ENCODE measurements at regions not wholly inside any gene's neighbourhood (a gene's known extent, or its start where the extent isn't known, plus 50 kb on each side); places are given as distances from the start of the nearest gene placed in this dataset.

DNA sequence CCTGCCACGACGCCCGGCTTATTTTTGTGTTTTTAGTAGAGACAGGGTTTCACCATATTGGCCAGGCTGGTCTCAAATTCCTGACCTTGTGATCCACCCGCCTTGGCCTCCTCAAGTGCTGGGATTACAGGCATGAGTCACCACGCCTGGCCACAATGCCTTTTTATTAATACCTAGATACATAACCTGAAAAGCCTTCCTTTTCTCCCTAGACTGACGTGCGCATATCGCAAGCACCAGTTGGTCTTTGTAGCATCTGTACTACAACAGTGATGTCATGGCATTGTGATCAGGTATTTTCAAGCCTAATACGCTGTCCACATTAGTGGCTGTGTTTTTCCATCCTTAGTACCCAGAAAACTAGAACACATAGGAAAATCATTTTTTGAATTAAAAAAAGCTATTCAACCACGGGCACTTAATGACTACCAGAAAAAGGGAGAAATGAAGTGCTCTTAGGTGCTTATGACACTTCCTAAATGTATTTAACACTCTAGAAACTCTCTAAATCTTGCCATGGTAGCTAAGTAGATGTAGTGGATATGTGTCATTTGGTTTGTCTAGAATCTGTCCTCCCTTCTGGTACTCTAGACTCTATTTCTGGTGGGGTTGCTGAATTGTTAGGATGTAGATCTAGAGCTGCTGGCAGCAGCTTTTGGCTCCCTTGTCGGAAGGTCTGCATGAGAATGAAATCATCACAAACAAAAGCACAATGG is 707.8 kb downstream of the STIM2 start:
- no peak for FAIRE-seq
- DNase-seq (ENCODE audit: insufficient read length), result no peak

DNA sequence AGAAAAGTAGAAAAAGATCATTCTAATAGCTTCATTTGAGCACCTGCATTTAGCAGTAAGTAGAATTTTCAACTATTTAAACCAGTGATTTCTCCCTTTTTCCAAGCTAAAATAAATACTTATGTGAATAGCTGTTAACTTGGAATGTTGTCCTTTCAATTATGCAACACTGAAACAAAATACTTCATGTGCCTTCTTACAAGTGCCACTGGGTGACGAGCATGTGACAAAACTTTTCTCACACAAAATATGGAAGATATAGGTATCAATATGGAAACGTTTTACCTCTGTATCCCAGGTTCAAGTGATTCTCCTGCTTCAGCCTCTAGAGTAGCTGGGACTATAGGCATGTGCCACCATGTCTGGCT is 708.3 kb downstream of the STIM2 start:
- no peak for DNase-seq (ENCODE audit: insufficient read length)
- FAIRE-seq, result no peak

More for the DNA sequence above, 707.8 kb downstream of the STIM2 start:
- TF ChIP-seq POLR2A (IDR thresholded peaks at IDR 0.05; ENCODE audit: low read depth, low read length) (no peak), POLR2AphosphoS5 (IDR thresholded peaks at IDR 0.05; ENCODE audit: low read depth, low read length) (no peak), TAF1 (IDR thresholded peaks at IDR 0.05; ENCODE audit: borderline replicate concordance, low read depth, low read length) (no peak)

DNA sequence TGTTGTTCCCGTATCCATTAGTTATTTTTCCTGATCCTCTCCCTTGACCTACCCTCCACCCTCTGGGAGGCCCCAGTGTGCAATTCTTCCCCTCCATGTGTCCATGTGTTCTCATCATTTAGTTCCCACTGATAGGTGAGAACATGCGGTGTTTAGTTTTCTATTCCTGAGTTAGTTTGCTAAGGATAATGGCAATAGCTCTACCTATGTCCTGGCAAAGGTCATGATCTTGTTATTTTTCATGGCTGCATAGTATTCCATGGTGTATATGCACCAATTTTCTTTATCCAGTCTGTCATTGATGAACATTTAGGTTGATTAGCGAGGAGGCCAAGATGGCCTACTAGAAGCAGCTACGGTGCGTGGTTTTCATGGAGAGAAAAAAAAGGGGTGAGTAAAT is 714.1 kb downstream of the STIM2 start:
- no peak for DNase-seq (ENCODE audit: insufficient read length)
- no peak for FAIRE-seq
- TF ChIP-seq TAF1 (IDR thresholded peaks at IDR 0.05; ENCODE audit: borderline replicate concordance, low read depth, low read length), result no peak
- no peak for TF ChIP-seq POLR2A (IDR thresholded peaks at IDR 0.05; ENCODE audit: low read depth, low read length)

More for the DNA sequence above, 708.3 kb downstream of the STIM2 start:
- no peak for TF ChIP-seq POLR2AphosphoS5 (IDR thresholded peaks at IDR 0.05; ENCODE audit: low read depth, low read length)
- TF ChIP-seq POLR2A (IDR thresholded peaks at IDR 0.05; ENCODE audit: low read depth, low read length), result no peak
- no peak for TF ChIP-seq TAF1 (IDR thresholded peaks at IDR 0.05; ENCODE audit: borderline replicate concordance, low read depth, low read length)

DNA sequence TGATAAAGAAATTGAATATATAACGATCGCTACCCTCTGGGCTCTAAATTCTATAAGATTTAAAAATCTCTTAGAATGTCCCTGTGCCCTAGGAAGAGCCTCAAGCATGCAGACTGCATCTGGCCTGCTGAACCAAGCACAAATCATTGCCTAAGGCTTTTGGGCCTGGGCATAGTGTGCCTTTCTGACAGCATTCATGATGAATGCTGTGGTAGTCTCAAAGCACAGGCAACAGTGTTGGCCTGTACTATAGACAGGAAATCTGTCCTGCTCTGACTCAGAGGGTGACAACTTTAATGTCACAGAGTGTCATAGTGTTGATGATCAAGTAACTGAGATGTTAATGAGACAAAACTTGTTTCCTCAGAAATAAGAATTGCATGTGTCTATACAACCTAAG is 717.3 kb downstream of the STIM2 start:
- DNase-seq (ENCODE audit: insufficient read length) (no peak), FAIRE-seq (no peak)
- TF ChIP-seq TAF1 (IDR thresholded peaks at IDR 0.05; ENCODE audit: borderline replicate concordance, low read depth, low read length) (no peak), POLR2A (IDR thresholded peaks at IDR 0.05; ENCODE audit: low read depth, low read length) (no peak)

DNA sequence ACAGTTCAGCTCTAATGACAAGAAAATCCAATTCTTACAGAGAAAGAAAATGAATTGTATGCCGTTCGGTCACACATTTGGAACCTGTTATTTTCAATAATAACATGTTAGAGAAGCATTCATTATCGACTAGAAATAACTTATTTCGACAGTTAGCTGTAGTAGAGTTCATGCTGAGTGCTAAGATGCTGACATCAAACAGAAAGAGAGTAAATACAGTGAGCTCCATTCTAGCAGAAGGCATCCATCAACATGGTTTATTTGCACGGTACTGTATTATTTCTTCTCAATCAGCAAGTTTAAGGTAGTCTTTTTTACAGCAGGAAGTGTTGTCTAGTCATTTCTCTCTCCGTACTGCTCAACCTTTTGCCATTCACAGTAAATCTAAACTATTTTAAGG is 732.1 kb downstream of the STIM2 start:
- no peak for FAIRE-seq
- no peak for TF ChIP-seq POLR2A (IDR thresholded peaks at IDR 0.05; ENCODE audit: low read depth, low read length)
- TF ChIP-seq POLR2AphosphoS5 (IDR thresholded peaks at IDR 0.05; ENCODE audit: low read depth, low read length), result no peak
- DNase-seq (ENCODE audit: insufficient read length), result no peak

DNA sequence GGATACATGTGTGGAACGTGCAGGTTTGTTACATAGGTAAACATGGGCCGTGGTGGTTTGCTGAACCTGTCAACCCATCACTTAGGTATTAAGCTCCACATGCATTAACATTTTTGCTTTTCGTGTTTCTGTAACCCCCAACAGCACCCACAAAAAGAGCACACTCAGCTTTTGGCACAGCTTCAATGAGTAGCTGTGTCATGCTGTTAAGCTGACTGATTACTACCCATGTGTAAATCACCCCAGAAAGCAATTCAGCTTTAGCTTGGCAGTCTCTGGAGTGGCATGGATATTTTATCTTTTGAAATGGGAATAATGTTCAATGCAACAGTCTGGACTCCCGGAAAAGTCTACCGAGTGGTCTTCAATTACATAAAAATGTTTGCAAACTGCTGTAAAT is 734.3 kb downstream of the STIM2 start:
- no peak for TF ChIP-seq TAF1 (IDR thresholded peaks at IDR 0.05; ENCODE audit: borderline replicate concordance, low read depth, low read length)
- TF ChIP-seq POLR2AphosphoS5 (IDR thresholded peaks at IDR 0.05; ENCODE audit: low read depth, low read length), result no peak
- TF ChIP-seq POLR2A (IDR thresholded peaks at IDR 0.05; ENCODE audit: low read depth, low read length), result no peak
- FAIRE-seq (no peak), DNase-seq (ENCODE audit: insufficient read length) (no peak)

DNA sequence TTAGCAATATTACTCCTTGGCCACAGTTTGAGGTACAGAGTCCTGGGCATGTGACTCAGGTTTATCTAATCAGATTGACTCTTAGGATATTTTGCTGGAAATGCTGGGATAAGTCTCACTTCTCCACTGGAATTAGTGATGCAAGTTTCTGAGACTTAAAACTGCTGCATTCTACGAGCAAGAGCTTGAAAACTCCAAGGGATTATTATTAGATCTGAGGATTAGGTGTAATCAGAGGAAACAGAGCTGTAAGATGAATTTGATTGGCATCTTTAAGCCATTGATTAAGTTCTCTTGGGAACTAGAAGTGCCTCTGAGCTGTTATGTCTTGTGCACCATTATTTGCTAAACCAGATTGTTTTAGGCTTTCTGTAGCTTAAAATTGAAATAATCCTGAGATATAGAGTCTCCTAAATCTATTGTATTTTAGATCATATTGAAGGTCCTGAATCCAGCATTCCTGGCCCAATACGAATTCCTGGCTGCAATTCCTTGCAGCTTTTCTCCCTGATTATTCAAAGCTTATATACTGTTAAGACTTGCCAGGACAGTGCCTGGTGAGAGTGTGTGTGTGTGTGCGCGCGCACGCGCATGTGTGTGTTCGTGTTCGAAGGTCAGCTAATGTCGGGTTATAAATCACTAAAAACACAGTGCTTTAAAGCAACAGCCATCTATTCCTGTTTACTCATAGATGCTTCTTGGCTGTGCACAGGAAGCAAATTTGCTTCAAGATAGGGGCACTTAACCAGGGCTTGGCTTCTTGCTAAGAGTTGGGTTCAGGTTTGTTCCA is 735.1 kb downstream of the STIM2 start:
- no peak for FAIRE-seq
- no peak for TF ChIP-seq TAF1 (IDR thresholded peaks at IDR 0.05; ENCODE audit: borderline replicate concordance, low read depth, low read length)
- TF ChIP-seq POLR2AphosphoS5 (IDR thresholded peaks at IDR 0.05; ENCODE audit: low read depth, low read length), result no peak
- TF ChIP-seq POLR2A (IDR thresholded peaks at IDR 0.05; ENCODE audit: low read depth, low read length), result no peak
- no peak for DNase-seq (ENCODE audit: insufficient read length)

DNA sequence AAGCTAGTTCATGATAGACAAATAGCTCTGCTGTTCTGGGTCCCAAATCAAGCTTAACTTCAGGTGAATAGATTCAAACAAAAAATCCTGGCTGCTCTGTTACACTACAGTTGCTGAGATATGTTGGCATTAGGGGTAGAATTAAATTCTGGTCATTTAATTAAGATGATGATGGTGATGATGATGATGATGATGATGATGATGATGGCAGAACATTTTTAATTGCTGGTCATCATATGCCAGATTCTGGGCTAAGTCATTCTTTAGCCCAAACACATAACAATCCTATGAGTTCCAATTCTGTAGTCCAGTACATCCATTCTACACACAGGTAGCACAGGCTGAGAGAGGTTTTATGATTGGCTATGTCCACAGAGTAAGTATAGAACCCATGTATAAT is 741.5 kb downstream of the STIM2 start:
- no peak for FAIRE-seq
- TF ChIP-seq POLR2AphosphoS5 (IDR thresholded peaks at IDR 0.05; ENCODE audit: low read depth, low read length) (no peak), TAF1 (IDR thresholded peaks at IDR 0.05; ENCODE audit: borderline replicate concordance, low read depth, low read length) (no peak), POLR2A (IDR thresholded peaks at IDR 0.05; ENCODE audit: low read depth, low read length) (no peak)

DNA sequence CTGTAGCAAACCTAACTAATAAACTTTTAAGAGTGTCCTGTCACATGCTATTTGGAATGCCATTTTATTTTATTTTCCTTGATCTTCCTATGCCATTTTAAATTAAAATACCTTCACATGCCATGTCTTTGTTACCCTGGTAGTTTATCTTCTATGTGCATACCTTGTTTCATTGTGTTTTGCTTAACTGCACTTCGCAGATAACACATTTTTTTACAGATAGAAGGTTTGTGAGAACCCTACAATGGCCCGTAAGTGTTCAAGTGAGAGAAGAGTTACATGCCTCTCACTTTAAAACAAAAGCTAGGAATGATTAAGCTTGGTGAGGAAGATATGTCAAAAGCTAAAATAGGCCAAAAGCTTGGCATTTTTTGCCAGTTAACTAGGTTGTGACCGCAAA is 744.1 kb downstream of the STIM2 start:
- no peak for FAIRE-seq
- TF ChIP-seq TAF1 (IDR thresholded peaks at IDR 0.05; ENCODE audit: borderline replicate concordance, low read depth, low read length) (no peak), POLR2A (IDR thresholded peaks at IDR 0.05; ENCODE audit: low read depth, low read length) (no peak), POLR2AphosphoS5 (IDR thresholded peaks at IDR 0.05; ENCODE audit: low read depth, low read length) (no peak)
- no peak for DNase-seq (ENCODE audit: insufficient read length)

More for the DNA sequence above, 741.5 kb downstream of the STIM2 start:
- DNase-seq (ENCODE audit: insufficient read length), result no peak

DNA sequence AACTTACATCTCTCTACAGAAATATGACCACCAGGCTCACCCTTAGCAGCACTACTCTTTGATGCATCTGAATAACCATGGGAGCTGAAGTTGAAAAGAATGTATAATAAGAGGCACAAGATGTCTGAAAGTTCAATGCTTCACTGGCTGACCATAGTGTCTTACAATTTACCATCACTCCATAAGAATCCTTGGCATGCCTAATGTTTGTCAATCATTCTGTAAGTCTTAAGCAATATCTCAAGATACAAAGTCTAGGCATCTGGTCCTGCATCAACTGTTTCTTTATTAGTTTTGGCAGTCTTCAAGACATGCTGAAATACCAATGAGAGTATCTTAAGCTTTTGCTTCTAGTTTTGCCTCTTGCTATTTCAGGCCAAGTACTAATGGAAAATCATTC is 755.5 kb downstream of the STIM2 start:
- no peak for FAIRE-seq
- no peak for TF ChIP-seq POLR2AphosphoS5 (IDR thresholded peaks at IDR 0.05; ENCODE audit: low read depth, low read length)

DNA sequence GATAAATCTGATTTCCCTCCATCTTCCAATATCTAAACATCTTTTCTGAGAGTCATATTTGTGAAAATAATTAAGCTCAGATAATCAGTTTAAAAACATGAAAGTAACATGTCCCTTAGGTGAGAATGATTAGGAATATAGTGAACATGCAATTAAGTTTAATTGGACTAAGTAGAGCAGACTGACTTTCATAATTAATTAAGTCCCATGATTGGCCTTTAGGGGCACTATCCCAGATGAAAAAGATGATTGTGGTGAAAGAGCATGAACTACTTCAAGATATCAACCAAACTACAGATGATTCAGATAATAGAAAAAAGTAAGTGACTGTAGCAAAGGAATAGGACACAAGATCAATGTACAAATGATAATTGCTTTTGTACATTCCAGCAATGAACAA is 758.8 kb downstream of the STIM2 start:
- no peak for TF ChIP-seq TAF1 (IDR thresholded peaks at IDR 0.05; ENCODE audit: borderline replicate concordance, low read depth, low read length)
- no peak for TF ChIP-seq POLR2A (IDR thresholded peaks at IDR 0.05; ENCODE audit: low read depth, low read length)
- no peak for TF ChIP-seq POLR2AphosphoS5 (IDR thresholded peaks at IDR 0.05; ENCODE audit: low read depth, low read length)
- DNase-seq (ENCODE audit: insufficient read length), result no peak
- no peak for FAIRE-seq

More for the DNA sequence above, 755.5 kb downstream of the STIM2 start:
- DNase-seq (ENCODE audit: insufficient read length), result no peak

DNA sequence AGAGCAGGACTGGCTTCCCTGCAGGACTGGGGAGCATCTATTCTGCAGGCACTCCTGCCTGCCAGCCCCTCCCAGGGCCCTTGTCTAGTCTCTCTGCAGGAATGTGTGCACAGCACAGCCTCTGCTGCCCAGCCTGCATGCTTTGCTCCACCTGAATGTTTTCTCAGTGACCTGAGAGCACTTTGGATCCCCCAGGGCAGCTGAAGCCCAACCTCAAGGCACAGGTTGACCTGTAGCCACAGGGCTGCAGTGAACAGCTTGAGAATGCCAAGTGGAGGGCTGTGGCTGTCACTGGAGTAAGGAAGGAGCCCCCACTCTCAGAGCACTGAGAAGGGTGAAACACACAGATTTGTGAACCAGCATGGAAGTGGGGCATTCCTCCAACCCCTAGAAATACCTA is 760.2 kb downstream of the STIM2 start:
- FAIRE-seq (no peak), DNase-seq (ENCODE audit: insufficient read length) (no peak)
- TF ChIP-seq POLR2AphosphoS5 (IDR thresholded peaks at IDR 0.05; ENCODE audit: low read depth, low read length) (no peak), POLR2A (IDR thresholded peaks at IDR 0.05; ENCODE audit: low read depth, low read length) (no peak), TAF1 (IDR thresholded peaks at IDR 0.05; ENCODE audit: borderline replicate concordance, low read depth, low read length) (no peak)
